Stimulated activated CD4-positive, alpha-beta T cell treated with anti-CD3 and anti-CD28 coated beads, Interleukin-2, amount 100 ng/mL, for 4 hours (primary cell): ENCODE measurements at regions not wholly inside any gene's neighbourhood (a gene's known extent, or its start where the extent isn't known, plus 50 kb on each side); places are given as distances from the start of the nearest gene placed in this dataset.
A peak's percentile ranks its signal among the peaks of the same experiment; 100 is the strongest.

Experiments used
- DNase-seq: peaks from one replicate; pipeline ENCODE4 v3.0.0-alpha.2; 2020; ENCODE audit warnings: low read depth

DNA sequence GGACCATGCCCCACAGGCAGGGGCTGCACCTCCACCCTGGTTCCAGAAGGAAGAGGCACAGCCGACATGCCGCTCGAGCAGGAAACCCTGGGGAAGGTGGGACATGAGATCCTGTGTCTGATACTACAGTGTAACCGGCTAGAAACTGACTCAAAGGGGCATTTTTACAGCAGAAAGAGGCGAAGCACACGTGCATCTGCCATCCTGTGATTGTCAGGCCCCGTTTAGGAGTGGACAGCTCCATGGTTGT, 62.7 kb downstream of the SIK1 start:
- no peak for DNase-seq

DNA sequence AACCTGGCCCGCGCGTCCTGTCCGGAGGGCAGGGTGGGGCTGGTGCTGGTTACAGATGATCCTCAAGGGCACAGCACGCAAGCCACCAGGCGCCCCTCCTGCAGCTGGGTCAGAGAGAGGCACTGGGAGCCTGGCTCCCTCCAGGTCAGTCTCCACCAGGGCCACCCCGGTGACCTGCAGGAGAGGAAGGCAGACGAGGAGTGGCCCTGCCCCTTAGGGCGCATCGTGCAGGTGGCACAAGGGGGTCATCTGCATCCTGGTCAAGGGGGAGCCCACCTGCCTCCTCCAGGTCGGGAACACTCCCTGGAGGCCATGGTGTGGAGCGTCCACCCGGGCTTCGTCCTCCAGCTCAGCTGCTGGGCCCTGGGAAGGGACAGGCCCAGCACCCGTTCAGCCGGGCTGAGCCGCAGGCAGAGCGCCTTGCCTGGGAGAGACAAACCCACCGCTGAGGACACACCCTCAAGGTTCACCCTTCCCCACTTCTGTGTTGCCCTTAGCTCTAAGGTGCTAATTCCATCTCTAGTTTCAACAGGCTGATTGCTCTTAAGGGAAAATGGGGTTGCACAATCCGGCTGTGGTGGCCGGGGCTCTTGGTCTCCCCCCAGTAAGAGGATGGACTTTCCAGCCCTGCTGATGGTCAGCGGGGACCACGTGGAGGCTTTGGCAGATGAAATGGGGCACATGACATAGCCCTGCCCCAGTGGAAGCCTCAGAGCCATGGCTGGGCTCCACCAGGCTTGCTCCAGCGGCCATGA, 63.2 kb downstream of the SIK1 start:
- no peak for DNase-seq

DNA sequence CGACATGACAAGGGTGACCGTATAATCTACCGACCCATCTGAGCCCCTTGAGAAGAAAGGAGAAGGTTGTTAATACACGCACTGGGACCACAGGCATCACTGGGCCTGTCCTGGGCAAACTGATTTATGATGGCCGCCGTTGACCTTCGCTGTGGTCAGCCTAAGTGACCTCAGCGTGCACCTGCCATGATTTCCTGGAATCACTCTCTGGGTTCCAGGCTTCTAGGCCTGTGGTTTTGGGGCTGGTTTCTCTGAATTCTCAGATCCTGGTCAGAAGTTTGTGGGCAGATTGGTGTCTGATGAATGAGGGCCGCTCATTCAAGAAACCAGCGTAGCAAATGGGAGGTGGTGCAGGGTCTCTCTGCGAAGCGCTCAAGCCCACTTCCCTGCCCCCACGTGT, 64.0 kb downstream of the SIK1 start:
- no peak for DNase-seq

DNA sequence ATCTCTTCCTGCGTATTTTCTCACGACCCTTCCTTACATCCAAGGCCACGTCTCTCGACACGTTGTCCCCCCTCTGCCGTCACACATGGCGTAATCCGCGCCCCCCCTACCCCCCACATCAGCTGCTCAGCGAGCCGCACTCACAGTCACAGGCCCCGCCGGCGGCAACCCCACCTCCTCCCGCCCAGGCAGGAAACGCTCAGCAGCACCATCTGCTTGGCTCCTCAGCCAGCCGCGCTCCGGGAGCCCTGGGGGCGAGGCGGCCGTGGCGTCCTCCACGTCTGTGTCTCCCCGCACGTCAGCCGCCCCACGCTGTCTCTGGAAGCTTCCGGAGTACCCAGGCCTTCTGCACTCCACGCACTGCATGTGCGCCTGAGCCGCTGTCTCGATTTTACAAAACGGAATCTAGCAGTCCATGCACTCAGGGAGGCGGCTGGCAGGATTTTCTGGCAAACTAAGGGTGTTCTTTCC, 64.6 kb downstream of the SIK1 start:
- DNase-seq: peak; percentile 78

DNA sequence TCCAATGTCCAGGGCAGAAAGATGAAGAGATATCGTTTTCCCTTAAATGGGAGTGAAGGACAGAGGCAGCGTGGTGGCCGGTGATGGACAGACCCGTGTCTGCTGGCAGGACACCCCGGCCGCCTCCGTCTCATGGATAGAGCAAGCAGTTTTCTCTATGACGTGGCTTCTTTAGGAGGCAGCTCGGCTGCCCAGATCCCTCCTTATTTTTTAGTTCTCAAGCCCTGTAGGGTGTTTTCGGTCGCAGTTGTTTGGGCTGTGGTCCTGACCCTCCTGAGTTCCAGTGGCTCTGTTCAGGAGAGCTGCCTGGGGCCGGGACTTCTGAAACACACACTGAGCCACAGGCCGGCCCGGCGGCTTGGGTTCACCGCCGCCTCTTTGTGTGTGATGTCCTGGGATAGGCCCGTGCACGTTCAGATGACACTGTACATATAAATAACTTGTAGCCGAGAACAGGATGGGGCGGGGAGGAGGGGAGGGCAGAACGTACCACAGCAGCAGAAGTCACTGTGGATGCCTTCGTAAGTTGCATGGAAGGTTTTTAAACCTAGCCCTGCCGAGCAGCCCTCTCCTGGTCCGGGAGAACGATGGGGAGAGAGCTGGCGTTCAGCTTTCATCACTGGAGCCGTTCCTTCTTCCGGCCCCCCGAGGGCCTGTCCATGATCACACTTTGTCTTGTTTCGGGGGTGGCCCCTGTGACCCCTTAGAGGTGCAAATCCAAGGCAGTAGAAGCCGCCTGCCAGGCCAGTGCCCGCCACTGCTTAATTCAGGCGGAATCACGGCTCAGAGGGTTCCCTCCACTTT, 65.2 kb downstream of the SIK1 start:
- DNase-seq: peak; percentile 17

DNA sequence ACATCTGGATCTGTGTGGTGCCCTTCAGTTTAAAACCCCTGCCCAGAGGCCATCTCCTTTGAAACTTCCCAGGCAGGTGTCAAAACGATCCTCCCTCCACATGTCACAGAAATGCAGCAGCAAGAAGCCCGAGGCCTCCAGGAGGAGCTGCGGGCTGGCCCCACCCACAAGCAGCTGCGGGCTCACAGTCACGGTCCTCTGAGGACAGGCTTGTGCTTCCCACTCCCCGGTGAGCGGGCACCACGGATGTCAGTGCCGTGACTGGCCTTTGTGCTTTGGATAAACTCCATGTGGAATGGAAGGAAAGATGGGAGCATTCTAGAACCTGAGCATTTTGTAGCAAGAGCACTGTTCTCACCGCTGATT, 65.8 kb downstream of the SIK1 start:
- DNase-seq: peak; percentile 16

DNA sequence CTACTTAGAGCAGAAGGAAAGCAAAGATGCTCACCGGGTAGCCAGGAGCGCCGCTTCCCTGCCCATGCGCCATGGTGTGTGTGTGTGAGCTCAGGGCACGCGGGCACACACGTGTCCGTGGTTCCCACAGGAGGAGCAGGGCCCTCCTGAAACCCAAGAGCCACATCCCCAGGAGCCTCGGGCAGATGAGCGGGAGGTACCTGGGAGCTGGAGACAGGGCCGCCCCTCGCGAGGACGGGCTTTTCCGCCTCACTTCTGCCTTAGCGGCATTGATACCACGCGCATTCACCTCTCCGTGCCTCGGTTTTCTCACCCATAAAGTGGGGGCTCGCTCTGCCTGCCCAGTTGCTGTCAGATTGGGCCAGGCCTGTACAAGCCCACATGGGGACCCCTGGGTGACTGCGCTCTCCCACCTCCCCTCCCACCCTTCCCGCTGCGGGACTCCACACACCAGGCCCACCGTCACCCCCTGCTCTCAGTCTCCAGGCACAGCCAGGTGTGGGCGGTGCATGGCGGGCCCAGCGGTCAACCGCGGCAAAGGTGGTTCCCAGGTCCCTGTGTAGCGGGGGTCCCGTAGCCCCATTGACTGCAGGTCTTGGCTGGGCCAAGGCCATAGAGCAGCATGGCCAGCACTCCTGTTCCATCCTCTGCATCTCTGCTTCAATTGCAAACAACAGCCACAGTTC, 66.3 kb downstream of the SIK1 start:
- no peak for DNase-seq

DNA sequence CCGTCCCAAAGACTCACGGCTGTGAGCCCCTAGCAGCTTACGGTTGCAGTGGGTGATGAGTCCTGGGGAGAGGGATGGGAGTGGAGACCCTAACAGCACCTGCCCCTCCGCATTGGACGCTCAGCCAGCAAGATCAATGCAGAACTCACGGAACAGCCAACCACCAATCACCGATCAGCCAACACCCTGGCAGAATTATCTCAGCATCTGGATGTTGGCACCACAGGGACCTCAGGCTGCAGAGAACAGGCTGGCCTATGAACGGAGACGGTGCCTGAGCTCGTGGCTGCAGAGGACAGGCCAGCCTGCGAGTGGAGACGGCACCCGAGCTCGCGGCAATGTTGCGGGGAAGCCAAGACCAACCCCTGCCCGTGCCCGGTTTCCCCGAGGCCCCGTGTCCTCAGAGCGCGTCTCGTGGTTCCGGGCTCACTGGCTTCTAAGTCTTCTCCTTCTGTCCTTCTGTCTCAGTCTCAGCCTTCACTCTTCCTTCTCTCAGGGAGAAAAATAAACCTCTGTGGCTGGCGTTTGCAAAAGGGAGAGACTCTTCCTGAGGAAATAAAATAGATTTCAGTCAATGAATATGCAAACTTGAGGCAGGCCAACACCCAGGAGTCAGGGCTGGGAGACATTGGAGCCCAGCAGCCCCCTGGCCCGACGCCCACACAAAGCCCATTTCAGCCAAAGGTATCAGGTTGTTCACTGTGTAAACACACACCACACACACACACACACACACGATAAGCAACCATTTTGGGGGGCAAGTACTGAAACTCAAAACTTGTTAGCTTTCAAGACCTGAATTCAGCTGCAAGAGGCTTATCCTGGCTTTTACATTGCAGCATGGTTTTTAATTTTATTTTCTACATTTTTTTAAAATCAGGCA, 67.8 kb downstream of the SIK1 start:
- DNase-seq: no peak

DNA sequence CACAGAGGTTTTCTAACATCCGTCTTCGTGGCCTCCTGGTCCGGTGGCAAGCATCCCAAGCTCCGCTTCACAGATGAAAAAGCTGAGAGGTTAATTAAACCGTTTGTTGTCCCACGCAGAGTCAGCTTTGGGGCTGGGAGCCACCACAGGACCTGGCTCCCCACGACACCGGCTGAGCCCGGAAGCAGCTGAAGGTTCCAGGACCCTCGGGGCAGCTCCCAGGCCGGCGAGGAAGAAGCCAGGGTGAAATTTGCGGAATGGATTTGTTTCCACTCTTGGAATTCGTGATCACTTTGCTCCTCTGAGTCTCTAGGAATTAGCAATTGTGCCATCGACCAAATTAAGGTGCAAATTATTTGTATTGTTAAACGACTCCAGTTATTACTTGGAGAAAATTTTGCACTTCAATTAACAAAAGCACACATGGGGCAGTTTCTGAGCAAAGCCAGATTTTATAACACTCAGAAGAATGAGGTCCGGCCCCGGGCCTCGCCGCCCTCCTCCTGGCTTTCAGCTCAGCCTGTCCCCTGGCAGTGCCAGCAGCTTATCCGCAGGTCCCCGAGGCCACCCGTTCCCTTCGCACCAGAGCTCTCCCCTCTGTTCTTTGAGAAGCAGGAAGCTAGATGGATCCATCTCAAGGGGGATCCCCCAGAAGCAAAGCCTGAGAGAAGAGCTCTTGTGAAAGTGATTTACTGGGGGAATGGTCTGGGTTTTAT, 69.1 kb downstream of the SIK1 start:
- DNase-seq: no peak

DNA sequence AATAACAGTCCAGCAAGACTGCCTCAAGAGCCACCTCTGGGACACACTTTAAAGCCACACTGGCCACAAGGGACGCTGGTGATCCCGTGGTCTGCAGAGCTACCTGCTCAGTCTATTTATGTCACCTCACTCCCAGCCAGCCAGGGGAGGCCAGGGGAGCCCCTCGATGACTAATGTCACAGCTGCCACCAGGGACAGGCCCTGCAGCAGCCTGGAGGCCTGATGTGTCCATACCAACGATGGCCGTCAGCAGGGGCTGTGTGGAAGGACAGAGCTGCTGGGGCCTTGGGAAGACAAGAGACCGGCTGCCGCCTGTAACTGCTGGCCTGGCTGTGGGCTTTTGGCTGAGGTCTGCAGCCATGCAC, 71.0 kb downstream of the SIK1 start:
- no peak for DNase-seq

DNA sequence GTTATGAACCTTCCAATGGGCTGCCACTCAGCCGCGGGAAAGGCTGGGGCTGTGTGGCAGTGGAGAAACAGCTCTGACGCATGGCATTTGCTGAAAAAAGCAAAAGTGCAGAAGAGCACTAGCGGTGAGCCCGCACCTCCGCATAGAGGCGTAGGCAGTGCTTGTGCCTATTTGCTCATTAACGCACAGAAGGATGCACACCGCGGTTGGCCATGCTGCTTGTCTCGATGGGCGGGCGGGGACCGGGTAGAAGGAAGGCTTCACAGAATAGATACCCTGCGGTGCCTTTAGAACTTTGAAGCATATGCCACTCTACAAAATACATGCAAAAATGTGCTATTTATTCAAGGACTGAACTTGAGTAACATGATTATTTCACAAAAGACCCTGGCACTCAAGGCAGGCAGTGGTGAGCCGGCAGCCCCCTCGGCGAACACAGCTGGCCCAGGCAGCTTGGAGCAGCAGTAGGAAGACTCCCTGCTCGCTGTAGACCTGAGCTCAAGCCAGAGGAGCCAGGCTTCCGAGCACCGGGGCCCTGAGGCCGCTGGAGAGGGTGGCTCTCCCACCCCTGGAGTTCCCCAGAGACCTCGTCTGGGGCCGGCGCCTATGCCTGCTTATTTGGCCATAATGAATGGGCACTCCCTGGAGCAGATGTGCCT, 71.5 kb downstream of the SIK1 start:
- no peak for DNase-seq

DNA sequence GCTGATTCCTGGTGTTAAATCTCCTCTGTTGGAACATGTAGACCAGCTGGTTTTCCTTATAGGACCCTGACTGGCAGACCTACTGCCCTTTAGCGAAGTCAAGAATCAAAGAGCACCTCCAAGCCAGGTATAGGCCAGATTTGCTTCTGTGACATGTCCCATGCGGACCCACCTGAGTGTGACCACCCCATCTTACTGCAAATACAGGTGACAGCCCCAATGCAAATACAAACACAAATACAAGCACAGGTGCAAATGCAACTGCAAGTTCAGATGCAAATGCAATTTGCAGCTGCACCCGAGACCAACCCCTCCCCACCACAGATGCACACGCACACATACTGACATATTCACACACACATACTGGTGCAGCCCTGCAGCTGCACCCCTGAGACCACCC, 72.3 kb downstream of the SIK1 start:
- no peak for DNase-seq

DNA sequence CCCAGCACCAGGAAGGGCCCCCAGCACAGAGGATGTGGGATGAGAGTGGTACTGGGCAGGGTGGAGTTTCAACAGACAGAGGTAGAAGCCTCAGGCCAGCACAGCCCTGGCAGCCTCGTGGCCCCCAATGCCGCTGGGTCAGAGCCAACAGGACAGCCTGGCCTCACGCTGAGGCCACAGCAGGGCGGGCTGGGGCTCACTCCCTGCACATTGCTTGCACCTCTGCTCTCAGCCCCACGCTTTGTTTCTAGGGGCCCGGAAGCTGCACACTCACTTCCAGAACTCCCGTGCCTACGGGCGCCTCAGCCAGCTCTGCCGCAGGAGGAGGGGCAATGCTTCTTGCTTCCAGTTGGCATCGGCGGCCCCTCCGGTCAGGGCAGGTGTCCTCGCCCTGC, 72.9 kb downstream of the SIK1 start:
- no peak for DNase-seq

DNA sequence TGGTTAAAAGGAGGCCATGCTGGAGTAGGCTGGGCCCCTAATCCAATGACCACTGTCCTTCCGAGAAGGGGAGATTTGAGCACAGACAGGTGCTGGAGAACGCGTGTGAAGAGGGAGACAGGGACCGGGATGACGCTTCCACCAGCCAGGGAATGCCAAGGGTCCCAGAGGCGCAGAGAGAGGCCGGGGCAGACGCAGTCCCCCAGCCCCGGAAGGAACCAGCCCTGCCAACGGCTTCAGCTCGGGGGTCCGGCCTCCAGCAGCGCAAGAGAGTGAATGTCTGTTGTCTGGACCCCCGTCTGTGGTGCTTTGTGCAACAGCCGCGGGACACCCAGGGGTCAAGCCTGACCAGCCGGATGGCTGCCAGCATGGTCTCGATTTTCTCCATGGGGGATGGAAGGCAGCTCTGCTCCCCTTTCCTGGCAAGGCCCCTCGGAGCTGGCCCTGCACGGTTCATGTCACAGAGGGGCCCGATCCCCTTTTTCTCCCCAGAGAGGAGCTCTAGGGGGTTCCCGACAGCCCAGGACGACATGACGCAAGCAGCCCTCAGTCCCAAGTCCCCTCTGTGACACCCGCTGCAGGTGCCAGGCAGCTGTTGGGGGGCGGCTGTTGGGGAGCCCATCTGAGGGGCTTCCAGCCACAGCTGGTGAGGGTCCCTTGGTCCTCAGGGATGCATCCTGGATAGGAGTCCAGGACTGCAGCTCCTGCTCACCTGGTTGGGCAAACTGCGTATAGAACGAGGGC, 73.5 kb downstream of the SIK1 start:
- DNase-seq: no peak

DNA sequence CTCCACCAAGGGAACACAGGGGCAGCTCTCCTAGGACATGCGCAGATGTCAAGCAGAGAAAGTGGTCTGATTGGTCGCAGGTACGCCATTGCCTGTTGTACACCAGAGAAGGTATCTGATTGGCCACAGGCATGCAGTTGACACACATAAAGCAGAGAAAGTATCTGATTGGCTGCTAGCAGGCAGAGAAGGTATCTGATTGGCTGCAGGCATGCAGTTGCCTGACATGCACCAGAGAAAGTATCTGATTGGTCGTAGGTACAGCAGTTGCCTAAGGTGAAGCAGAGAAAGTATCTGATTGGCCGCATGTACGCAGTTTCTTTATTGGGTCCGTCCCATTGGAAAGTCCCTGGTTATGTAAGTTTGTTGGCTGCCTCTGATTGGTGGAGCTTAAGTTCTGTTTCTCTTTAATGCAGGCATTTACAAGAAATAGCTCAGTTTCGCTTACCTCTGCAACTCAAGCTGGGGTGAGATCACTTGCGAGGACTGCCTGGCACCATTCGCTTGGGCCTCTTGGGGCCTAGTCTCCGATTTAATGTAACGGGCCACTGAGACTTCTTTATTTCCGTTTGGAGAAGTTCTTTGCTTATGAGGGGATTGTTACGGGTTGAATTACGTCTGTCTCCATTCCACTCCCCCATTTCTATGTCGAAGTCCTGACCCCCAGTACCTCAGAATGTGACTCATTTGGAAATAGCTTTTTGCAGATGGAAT, 74.2 kb downstream of the SIK1 start:
- DNase-seq: no peak

DNA sequence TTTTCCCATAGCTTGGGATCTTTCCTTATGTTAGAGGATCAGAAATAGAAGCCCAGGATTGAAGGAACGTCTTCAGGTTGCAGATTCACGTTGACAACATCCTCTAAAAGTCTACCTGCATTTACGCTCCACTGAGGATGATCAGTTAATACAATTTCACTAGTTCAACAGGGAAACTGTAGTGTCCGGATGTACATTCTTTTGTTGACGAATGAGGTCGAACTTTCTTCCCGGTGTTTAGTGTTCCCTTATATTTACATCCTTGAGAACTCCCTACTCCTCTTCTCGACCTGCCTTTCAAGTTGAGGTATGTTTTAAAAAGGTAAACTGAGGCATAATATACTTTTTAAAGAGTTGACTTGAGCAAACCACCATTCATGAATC, 74.8 kb downstream of the SIK1 start:
- DNase-seq: no peak

DNA sequence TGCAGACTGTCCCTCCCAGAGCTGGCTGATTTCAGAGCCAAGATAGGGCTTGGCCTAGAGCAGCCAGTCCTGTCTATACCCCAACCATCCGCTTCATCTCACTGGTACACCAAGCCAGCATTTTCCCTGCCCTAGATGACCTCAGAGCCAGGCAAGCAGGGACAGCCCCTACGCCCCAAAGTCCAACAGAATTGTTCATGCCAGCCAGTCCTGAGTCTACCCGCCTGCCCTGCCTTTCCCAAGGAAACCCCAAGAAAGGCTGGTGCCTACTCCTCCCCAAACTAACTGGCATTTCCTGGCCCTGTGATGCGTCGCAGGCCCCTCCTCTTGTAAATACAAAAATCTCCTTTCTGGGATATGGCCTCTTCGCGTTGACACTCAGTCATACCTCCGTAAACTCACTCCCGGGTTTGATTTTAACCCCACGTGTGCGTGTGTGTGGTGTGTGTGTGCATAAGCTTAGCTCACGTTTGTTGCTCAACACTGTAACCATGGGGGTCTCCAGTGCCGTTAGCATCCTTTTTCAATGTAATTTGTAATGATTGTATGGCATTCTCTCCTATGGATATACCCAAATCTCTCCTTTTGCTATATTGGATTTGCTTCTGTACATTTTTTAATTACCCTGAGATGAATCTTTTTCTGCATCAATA, 75.3 kb downstream of the SIK1 start:
- DNase-seq: no peak

DNA sequence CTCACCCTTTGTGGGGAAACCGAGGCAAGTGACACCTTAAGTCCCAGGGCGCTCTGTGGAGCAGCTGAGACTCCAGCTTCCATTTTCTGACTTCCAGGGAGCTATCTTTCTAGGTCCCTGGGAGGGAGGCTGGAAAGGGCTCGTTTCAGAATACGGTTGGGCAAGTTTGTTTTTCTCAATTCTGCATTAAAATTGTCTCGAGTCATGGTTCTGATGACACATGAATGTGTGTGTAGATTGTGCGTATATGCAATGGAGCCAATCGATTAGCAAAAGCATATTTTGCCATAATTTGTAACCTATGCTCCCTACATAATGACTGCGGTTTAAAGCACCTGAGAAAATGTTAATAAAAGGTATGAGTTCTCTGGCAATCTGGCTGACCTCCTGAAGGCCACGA, 77.3 kb downstream of the SIK1 start:
- no peak for DNase-seq

DNA sequence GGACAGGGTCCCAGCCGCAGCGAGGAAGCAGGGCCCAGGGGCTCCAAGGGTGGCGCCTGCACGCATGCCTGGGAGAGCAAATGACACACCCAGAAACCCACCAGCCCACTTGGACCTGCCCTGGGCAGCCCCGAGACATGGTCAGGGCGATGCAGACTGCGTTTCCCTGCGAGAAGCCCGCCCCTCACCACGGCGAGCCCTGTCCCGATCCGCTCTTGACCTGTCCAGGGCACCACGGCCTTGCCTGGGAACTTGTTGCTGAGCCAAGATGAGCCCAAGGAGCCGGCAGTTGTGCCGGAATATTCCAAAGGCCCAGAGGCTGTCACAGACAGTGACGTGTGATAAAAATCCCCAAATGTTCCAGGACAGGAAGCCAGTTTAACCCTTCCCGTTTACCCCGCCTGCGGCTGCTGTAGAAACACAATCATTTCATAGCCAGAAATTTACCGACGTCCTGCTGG, 78.1 kb downstream of the SIK1 start:
- DNase-seq: no peak
